ENCODE measurements at regions not wholly inside any gene's neighbourhood (a gene's known extent, or its start where the extent isn't known, plus 50 kb on each side); places are given as distances from the start of the nearest gene placed in this dataset.

- no peak for TF ChIP-seq STAT6 (CRISPR knock-in tag; conservative IDR thresholded peaks at IDR 0.05; ENCODE audit: low read depth)
Observed at GRCh38 chr11:95344932-95345642, 114.1 kb upstream of the SESN3 start (continued).

- no peak overlapping the region for H3K4me3 Mint-ChIP-seq
- POLR2A ChIA-PET, result no interaction called here
- H3K27ac Mint-ChIP-seq, result no peak overlapping the region
- peaks cover 18% of the 10 kb centered on the region for H3K4me1 Mint-ChIP-seq
- no peak for ATAC-seq
- H3K27me3 Mint-ChIP-seq (ENCODE audit: low read depth), result no peaks in the 10 kb centered on the region
- TF ChIP-seq ZNF396 (CRISPR knock-in tag; IDR thresholded peaks at IDR 0.05; ENCODE audit: borderline replicate concordance) (no peak), E2F4 (CRISPR knock-in tag; IDR thresholded peaks at IDR 0.05; ENCODE audit: borderline replicate concordance, low read depth) (no peak), ZBTB21 (CRISPR knock-in tag; IDR thresholded peaks at IDR 0.05; ENCODE audit: borderline replicate concordance) (no peak)
- H3K36me3 Mint-ChIP-seq, result no peaks in the 10 kb centered on the region
- CTCF ChIA-PET, result interaction anchor here (0.7 kb wide), 1 partner anchor 364 kb away, joined by 4 read pairs; no protein-coding TSS in a partner anchor
- no peak for DNase-seq (ENCODE audit: low spot score)
- H3K9me3 Mint-ChIP-seq, result no peaks in the 10 kb centered on the region
Observed at GRCh38 chr11:95341221-95341620, 110.2 kb upstream of the SESN3 start.

GRCh38 chr11:95339086-95339901 lies 108.3 kb upstream of the SESN3 start:
- Mint-ChIP-seq H3K4me1 (peaks cover 18% of the 10 kb centered on the region), H3K36me3 (no peaks in the 10 kb centered on the region), H3K27me3 (ENCODE audit: low read depth) (no peaks in the 10 kb centered on the region), H3K9me3 (no peaks in the 10 kb centered on the region), H3K4me3 (no peak overlapping the region), H3K27ac (no peak overlapping the region)
- ChIA-PET POLR2A (interaction anchor here (0.9 kb wide), 1 partner anchor 108 kb away, joined by 5 read pairs; the partner anchor contains the start of gene SESN3), CTCF (interaction anchor here (0.6 to 1.3 kb wide), 2 partner anchors 108 to 366 kb away, joined by 3 read pairs; partner anchors contain the start of gene SESN3)
- TF ChIP-seq ZNF219 (CRISPR knock-in tag; IDR thresholded peaks at IDR 0.05; ENCODE audit: borderline replicate concordance), result no peak
- no peak for TF ChIP-seq SMAD3 (CRISPR knock-in tag; IDR thresholded peaks at IDR 0.05; ENCODE audit: borderline replicate concordance)
- no peak for TF ChIP-seq RELA (CRISPR knock-in tag; IDR thresholded peaks at IDR 0.05; ENCODE audit: borderline replicate concordance)
- TF ChIP-seq CREB1 (CRISPR knock-in tag; IDR thresholded peaks at IDR 0.05), result no peak
- no peak for TF ChIP-seq SP1 (CRISPR knock-in tag; conservative IDR thresholded peaks at IDR 0.05)
- DNase-seq (ENCODE audit: low spot score), result no peak
- no peak for ATAC-seq

GRCh38 chr11:95338430-95338991 lies 107.5 kb upstream of the SESN3 start:
- TF ChIP-seq TEAD1 (CRISPR knock-in tag; IDR thresholded peaks at IDR 0.05), result 0 out of 2 replicates have a peak, but pooled peaks have one; percentile 10
- no peak for TF ChIP-seq GRHL2 (CRISPR knock-in tag; IDR thresholded peaks at IDR 0.05; ENCODE audit: insufficient replicate concordance, severe bottlenecking)
- ATAC-seq (peak; percentile 51), DNase-seq (ENCODE audit: low spot score) (no peak)
- POLR2A ChIA-PET, result interaction anchor here (0.9 kb wide), 1 partner anchor 107 kb away, joined by 5 read pairs; the partner anchor contains the start of gene SESN3
- no peaks in the 10 kb centered on the region for H3K27me3 Mint-ChIP-seq (ENCODE audit: low read depth)
- H3K27ac Mint-ChIP-seq, result no peak overlapping the region
- H3K4me1 Mint-ChIP-seq, result peaks cover 18% of the 10 kb centered on the region
- no peaks in the 10 kb centered on the region for H3K36me3 Mint-ChIP-seq
- no peak overlapping the region for H3K4me3 Mint-ChIP-seq
- CTCF ChIA-PET, result interaction anchor here (0.6 to 1.3 kb wide), 2 partner anchors 107 to 367 kb away, joined by 3 read pairs; partner anchors contain the start of gene SESN3
- H3K9me3 Mint-ChIP-seq, result no peaks in the 10 kb centered on the region

All from WTC11 (cell line).